PC-9 (cell line): ENCODE measurements at regions not wholly inside any gene's neighbourhood (a gene's known extent, or its start where the extent isn't known, plus 50 kb on each side); places are given as distances from the start of the nearest gene placed in this dataset.

Experiments used
- CTCF ChIP-seq: fragments of 200-600 bp; sonication (generic); conservative IDR thresholded peaks from 2 replicates; pipeline ENCODE4 v1.6.1; 2017; ENCODE audit warnings: mixed run types, antibody characterized with exemption, mild to moderate bottlenecking, moderate library complexity
- EZH2 ChIP-seq: fragments of 200-600 bp; sonication (generic); IDR thresholded peaks from 2 replicates; pipeline ENCODE4 v1.8.0; 2017; ENCODE audit warnings: antibody characterized with exemption, low read depth

- TF ChIP-seq EZH2 (no peak), CTCF (no peak)
Measured at GRCh38 chr12:63228853-63229252, 77.9 kb upstream of the AVPR1A start.
